CD4-positive, alpha-beta T cell (primary cell): ENCODE measurements at regions not wholly inside any gene's neighbourhood (a gene's known extent, or its start where the extent isn't known, plus 50 kb on each side); places are given as distances from the start of the nearest gene placed in this dataset.

ENCODE experiments used
- ATAC-seq: fragments of 200-7000 bp; cut with Tn5 transposase; one replicate; pipeline ENCODE4 v1.10.0; 2022; ENCODE audit warnings: mild to moderate bottlenecking; ENCODE audit not compliant: poor library complexity
- CTCF ChIA-PET: fragments of 350-600 bp; sonication (Branson Sonifier 250); formaldehyde crosslinking; loops from one replicate; lab custom pipeline; 2021; ENCODE audit warnings: antibody characterized with exemption, inconsistent platforms; lab: Charles Lee
- POLR2A ChIA-PET: fragments of 350-600 bp; sonication (Branson Sonifier 250); formaldehyde crosslinking; loops from one replicate; lab custom pipeline; 2021; ENCODE audit warnings: antibody characterized with exemption, inconsistent platforms; lab: Charles Lee
- DNase-seq, 14 experiments: peaks; one replicate each; pipeline ENCODE4 v3.0.0-alpha.2; 2013 to 2020; ENCODE audit warnings: mixed read lengths in 2 of 14
- H3K27ac ChIP-seq, 2 donors: one replicate each; pipeline versions ENCODE4 v1.5.1 to v1.7.0; 2013; ENCODE audit warnings: low read length in 2 of 2, low read depth in 1 of 2, mild to moderate bottlenecking in 1 of 2
- H3K27me3 ChIP-seq, 2 experiments: 1 replicate in 1 of 2; 2 replicates in 1 of 2; pipeline versions ENCODE4 v1.6.1 to v1.7.0; 2013; ENCODE audit warnings: low read length in 2 of 2, control low read depth in 1 of 2, mild to moderate bottlenecking in 1 of 2, moderate library complexity in 1 of 2; ENCODE audit not compliant: insufficient read depth in 2 of 2, control insufficient read depth in 1 of 2
- H3K36me3 ChIP-seq: one replicate; pipeline ENCODE4 v1.6.1; 2013; ENCODE audit warnings: low read length, control low read depth; ENCODE audit not compliant: insufficient read depth
- H3K4me1 ChIP-seq: one replicate; pipeline ENCODE4 v1.6.1; 2013; ENCODE audit warnings: low read length, control low read depth; ENCODE audit not compliant: insufficient read depth
- H3K4me3 ChIP-seq: one replicate; pipeline ENCODE4 v1.5.1; 2013; ENCODE audit warnings: mild to moderate bottlenecking, low read length, moderate library complexity
- H3K9me3 ChIP-seq, 2 experiments: 1 replicate in 1 of 2; 2 replicates in 1 of 2; pipeline versions ENCODE4 v1.6.1 to v1.7.0; 2013; ENCODE audit warnings: low read length in 2 of 2, mild to moderate bottlenecking in 2 of 2, control low read depth in 1 of 2, moderate library complexity in 1 of 2; ENCODE audit not compliant: control insufficient read depth in 1 of 2, insufficient read depth in 1 of 2
- H3K27ac Mint-ChIP-seq: one replicate; pipeline ENCODE4 v1.8.0; 2020; ENCODE audit warnings: mixed read lengths
- H3K27me3 Mint-ChIP-seq: one replicate; pipeline ENCODE4 v1.8.0; 2021; ENCODE audit warnings: mixed read lengths
- H3K36me3 Mint-ChIP-seq: one replicate; pipeline ENCODE4 v1.8.0; 2021; ENCODE audit warnings: low read depth, mixed read lengths
- H3K4me1 Mint-ChIP-seq: one replicate; pipeline ENCODE4 v1.8.0; 2021; ENCODE audit warnings: low read depth, mixed read lengths
- H3K4me3 Mint-ChIP-seq: one replicate; pipeline ENCODE4 v1.8.0; 2020; ENCODE audit warnings: mild to moderate bottlenecking, mixed read lengths
- H3K9me3 Mint-ChIP-seq: one replicate; pipeline ENCODE4 v1.8.0; 2020; ENCODE audit warnings: mixed read lengths
- intact Hi-C, 2 experiments: fragments of 100-400 bp; cut with DNase I in 1 of 2; cut with micrococcal nuclease in 1 of 2; formaldehyde crosslinking; loops; one replicate each; pipeline versions ENCODE4 v1.15.1 to v1.9.0; 2023 to 2025; cut with DNase I, micrococcal nuclease
- TF ChIP-seq, protein P1 (sequence below): fragments of 200-600 bp; IDR thresholded peaks from one replicate; pipeline ENCODE4 v1.8.0; 2022; ENCODE audit warnings: antibody characterized with exemption, mild to moderate bottlenecking

DNA sequence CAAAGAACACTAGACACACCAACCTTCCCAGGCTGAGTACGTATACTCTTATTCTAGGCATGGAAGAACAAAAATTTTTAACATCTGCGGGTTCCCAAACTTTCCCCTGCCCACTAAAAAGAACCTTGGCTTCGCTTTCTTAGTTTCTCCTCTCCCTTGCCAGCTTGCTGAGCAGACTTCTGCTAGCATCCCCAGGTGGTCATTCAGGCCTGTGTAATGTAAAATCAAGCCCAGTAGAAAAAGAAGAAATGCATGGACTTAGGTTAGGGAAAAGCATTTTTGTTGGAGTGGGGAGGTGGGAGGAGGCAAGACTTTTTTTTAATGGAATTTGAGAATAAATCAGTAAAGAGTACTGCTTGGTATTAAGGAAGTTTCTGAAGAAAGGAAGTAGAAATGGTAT lies 331.0 kb upstream of the TLE4 start:
- Mint-ChIP-seq H3K4me3 (no peak overlapping the region), H3K9me3 (no peaks in the 10 kb centered on the region), H3K36me3 (no peaks in the 10 kb centered on the region), H3K4me1 (no peaks in the 10 kb centered on the region), H3K27me3 (peaks cover 6% of the 10 kb centered on the region), H3K27ac (no peak overlapping the region)
- H3K36me3 ChIP-seq = no peaks in the 10 kb centered on the region
- TF ChIP-seq, protein P1, sequence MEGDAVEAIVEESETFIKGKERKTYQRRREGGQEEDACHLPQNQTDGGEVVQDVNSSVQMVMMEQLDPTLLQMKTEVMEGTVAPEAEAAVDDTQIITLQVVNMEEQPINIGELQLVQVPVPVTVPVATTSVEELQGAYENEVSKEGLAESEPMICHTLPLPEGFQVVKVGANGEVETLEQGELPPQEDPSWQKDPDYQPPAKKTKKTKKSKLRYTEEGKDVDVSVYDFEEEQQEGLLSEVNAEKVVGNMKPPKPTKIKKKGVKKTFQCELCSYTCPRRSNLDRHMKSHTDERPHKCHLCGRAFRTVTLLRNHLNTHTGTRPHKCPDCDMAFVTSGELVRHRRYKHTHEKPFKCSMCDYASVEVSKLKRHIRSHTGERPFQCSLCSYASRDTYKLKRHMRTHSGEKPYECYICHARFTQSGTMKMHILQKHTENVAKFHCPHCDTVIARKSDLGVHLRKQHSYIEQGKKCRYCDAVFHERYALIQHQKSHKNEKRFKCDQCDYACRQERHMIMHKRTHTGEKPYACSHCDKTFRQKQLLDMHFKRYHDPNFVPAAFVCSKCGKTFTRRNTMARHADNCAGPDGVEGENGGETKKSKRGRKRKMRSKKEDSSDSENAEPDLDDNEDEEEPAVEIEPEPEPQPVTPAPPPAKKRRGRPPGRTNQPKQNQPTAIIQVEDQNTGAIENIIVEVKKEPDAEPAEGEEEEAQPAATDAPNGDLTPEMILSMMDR = no peak
- H3K4me1 ChIP-seq = no peaks in the 10 kb centered on the region
- ChIA-PET POLR2A (no interaction called here), CTCF (no interaction called here)
- H3K27ac ChIP-seq = no peak overlapping the region
- DNase-seq (no peak), ATAC-seq (no peak)
- H3K27me3 ChIP-seq = no peaks in the 10 kb centered on the region
- no peaks in the 10 kb centered on the region for H3K9me3 ChIP-seq
- intact Hi-C loops = loop anchor here in 1 of 2 experiments (1.0 kb wide), 1 partner anchor 10 kb away; no protein-coding TSS in a partner anchor
- H3K4me3 ChIP-seq = no peak overlapping the region

DNA sequence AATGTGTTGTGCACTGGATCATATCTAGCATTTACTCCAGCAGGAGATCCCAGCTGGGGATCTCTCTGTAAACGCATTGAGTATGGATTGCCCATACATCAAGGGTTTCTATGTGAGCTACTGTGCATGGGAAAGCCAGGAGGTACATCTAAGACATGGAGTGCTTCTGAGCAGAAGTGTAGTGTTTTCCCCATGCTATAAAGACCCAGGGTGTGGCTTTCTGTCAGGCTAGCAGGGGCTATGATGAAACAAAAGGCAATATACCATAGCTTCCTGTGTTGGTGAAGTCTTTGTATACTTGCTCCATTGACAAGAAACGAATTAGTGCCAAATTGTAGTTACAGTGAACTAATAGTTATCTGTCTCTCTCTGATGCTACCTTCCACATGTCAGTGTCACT lies 329.3 kb upstream of the TLE4 start:
- Histone ChIP-seq H3K9me3 (no peaks in the 10 kb centered on the region), H3K4me1 (no peaks in the 10 kb centered on the region), H3K27ac (no peak overlapping the region), H3K27me3 (no peaks in the 10 kb centered on the region), H3K4me3 (no peak overlapping the region), H3K36me3 (no peaks in the 10 kb centered on the region)
- no peaks in the 10 kb centered on the region for H3K4me1 Mint-ChIP-seq
- H3K36me3 Mint-ChIP-seq = no peaks in the 10 kb centered on the region
- CTCF ChIA-PET = no interaction called here
- DNase-seq (no peak), ATAC-seq (no peak)
- no peak overlapping the region for H3K4me3 Mint-ChIP-seq
- TF ChIP-seq, protein P1 = no peak
- intact Hi-C loops = no loop called here
- no peaks in the 10 kb centered on the region for H3K9me3 Mint-ChIP-seq
- POLR2A ChIA-PET = no interaction called here
- no peak overlapping the region for H3K27ac Mint-ChIP-seq
- peaks cover 6% of the 10 kb centered on the region for H3K27me3 Mint-ChIP-seq

DNA sequence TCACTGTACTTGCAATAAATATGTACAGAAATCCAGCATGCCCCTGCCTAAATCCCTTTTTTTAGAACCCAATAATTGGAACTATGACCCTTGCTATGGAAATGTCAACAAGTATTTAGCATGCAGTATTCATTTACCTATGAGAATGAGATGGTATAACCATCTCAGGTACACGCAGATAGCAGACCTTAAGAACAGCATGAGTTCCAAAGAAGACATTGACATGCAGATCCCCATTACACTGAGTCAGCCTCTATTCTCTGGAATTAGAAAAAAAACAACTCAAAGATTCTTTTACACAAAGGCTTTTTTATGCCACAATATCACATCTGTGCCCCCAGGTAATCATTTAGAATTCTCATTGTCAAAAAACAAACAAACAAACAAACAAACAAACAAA lies 325.6 kb upstream of the TLE4 start:
- no peak for ATAC-seq

More for the DNA sequence above, 325.6 kb upstream of the TLE4 start:
- no peaks in the 10 kb centered on the region for H3K4me1 Mint-ChIP-seq
- ChIA-PET CTCF (no interaction called here), POLR2A (no interaction called here)
- no peak overlapping the region for H3K4me3 Mint-ChIP-seq
- DNase-seq = no peak
- H3K27me3 ChIP-seq = no peaks in the 10 kb centered on the region
- H3K27ac ChIP-seq = no peak overlapping the region
- intact Hi-C loops = no loop called here
- H3K9me3 Mint-ChIP-seq = no peaks in the 10 kb centered on the region
- H3K9me3 ChIP-seq = no peaks in the 10 kb centered on the region
- H3K4me3 ChIP-seq = no peak overlapping the region
- H3K27me3 Mint-ChIP-seq = peaks cover 6% of the 10 kb centered on the region
- H3K36me3 ChIP-seq = no peaks in the 10 kb centered on the region
- no peaks in the 10 kb centered on the region for H3K4me1 ChIP-seq
- TF ChIP-seq, protein P1 = no peak
- no peaks in the 10 kb centered on the region for H3K36me3 Mint-ChIP-seq
- no peak overlapping the region for H3K27ac Mint-ChIP-seq
